H9 (cell line): ENCODE measurements at regions not wholly inside any gene's neighbourhood (a gene's known extent, or its start where the extent isn't known, plus 50 kb on each side); places are given as distances from the start of the nearest gene placed in this dataset.

Experiments
- DNase-seq: peaks from one replicate; pipeline ENCODE4 v3.0.0-alpha.2; 2017
- H2AFZ ChIP-seq: one replicate; pipeline ENCODE4 v1.6.1; 2013; ENCODE audit warnings: mild to moderate bottlenecking, low read length, control low read depth, moderate library complexity
- H2AK5ac ChIP-seq: 2 replicates; pipeline ENCODE4 v1.6.1; 2013; ENCODE audit warnings: low read length, control low read depth, mixed read lengths; ENCODE audit not compliant: insufficient read length
- H2BK120ac ChIP-seq: one replicate; pipeline ENCODE4 v1.6.1; 2013; ENCODE audit warnings: low read depth, mild to moderate bottlenecking, low read length, control low read depth, inconsistent platforms; ENCODE audit not compliant: poor library complexity, severe bottlenecking
- H2BK12ac ChIP-seq: 2 replicates; pipeline ENCODE4 v1.6.1; 2013; ENCODE audit warnings: low read length, control low read depth, mixed read lengths, low read depth; ENCODE audit not compliant: insufficient read length
- H2BK15ac ChIP-seq: 2 replicates; pipeline ENCODE4 v1.6.1; 2013; ENCODE audit warnings: low read depth, low read length, control low read depth
- H2BK20ac ChIP-seq: one replicate; pipeline ENCODE4 v1.6.1; 2013; ENCODE audit warnings: low read depth, mild to moderate bottlenecking, low read length, control low read depth, inconsistent platforms; ENCODE audit not compliant: poor library complexity, severe bottlenecking
- H2BK5ac ChIP-seq: 2 replicates; pipeline ENCODE4 v1.6.1; 2013; ENCODE audit warnings: low read length, control low read depth, mixed read lengths; ENCODE audit not compliant: insufficient read length
- H3K14ac ChIP-seq: 2 replicates; pipeline ENCODE4 v1.6.1; 2013; ENCODE audit warnings: low read length, control low read depth; ENCODE audit not compliant: insufficient read depth
- H3K18ac ChIP-seq: 2 replicates; pipeline ENCODE4 v1.6.1; 2013; ENCODE audit warnings: low read depth, mild to moderate bottlenecking, mixed read lengths, low read length, control low read depth; ENCODE audit not compliant: insufficient read length
- H3K23ac ChIP-seq: 2 replicates; pipeline ENCODE4 v1.6.1; 2013; ENCODE audit warnings: low read length, control low read depth, mixed read lengths, low read depth; ENCODE audit not compliant: insufficient read length
- H3K23me2 ChIP-seq: 2 replicates; pipeline ENCODE4 v1.6.1; 2013; ENCODE audit warnings: low read depth, mild to moderate bottlenecking, mixed read lengths, low read length, control low read depth; ENCODE audit not compliant: insufficient read length, poor library complexity, severe bottlenecking
- H3K27ac ChIP-seq: 2 replicates; pipeline ENCODE4 v1.5.1; 2013; ENCODE audit warnings: low read length, control low read depth, mixed read lengths, low read depth; ENCODE audit not compliant: insufficient read length
- H3K27me3 ChIP-seq: 2 replicates; pipeline ENCODE4 v1.6.1; 2013; ENCODE audit warnings: low read length, control low read depth, inconsistent platforms; ENCODE audit not compliant: insufficient read depth
- H3K4ac ChIP-seq: 2 replicates; pipeline ENCODE4 v1.6.1; 2013; ENCODE audit warnings: low read depth, mild to moderate bottlenecking, control low read depth, inconsistent platforms, low read length, moderate library complexity
- H3K4me1 ChIP-seq: 2 replicates; pipeline ENCODE4 v1.6.1; 2013; ENCODE audit warnings: low read length, control low read depth, inconsistent platforms; ENCODE audit not compliant: insufficient read depth
- H3K4me2 ChIP-seq: 2 replicates; pipeline ENCODE4 v1.6.1; 2013; ENCODE audit warnings: low read length, control low read depth, mixed read lengths; ENCODE audit not compliant: insufficient read length, insufficient read depth
- H3K56ac ChIP-seq: 2 replicates; pipeline ENCODE4 v1.6.1; 2013; ENCODE audit warnings: low read depth, mild to moderate bottlenecking, mixed read lengths, low read length, control low read depth; ENCODE audit not compliant: insufficient read length
- H3K79me1 ChIP-seq: 2 replicates; pipeline ENCODE4 v1.6.1; 2013; ENCODE audit warnings: low read depth, mild to moderate bottlenecking, moderate library complexity, low read length, control low read depth, inconsistent platforms; ENCODE audit not compliant: insufficient read depth, poor library complexity, severe bottlenecking
- H3K79me2 ChIP-seq: 2 replicates; pipeline ENCODE4 v1.6.1; 2013; ENCODE audit warnings: low read length, control low read depth, inconsistent platforms; ENCODE audit not compliant: insufficient read depth
- H3K9ac ChIP-seq: 2 replicates; pipeline ENCODE4 v1.6.1; 2013; ENCODE audit warnings: low read length, control low read depth, mixed read lengths; ENCODE audit not compliant: insufficient read length; ENCODE audit errors: extremely low read depth
- H3K9me3 ChIP-seq: one replicate; pipeline ENCODE4 v1.6.1; 2013; ENCODE audit warnings: low read depth, low read length, inconsistent platforms; ENCODE audit not compliant: control insufficient read depth
- H3T11ph ChIP-seq: one replicate; pipeline ENCODE4 v1.6.1; 2013; ENCODE audit warnings: mild to moderate bottlenecking, low read length, control low read depth, inconsistent platforms
- H4K20me1 ChIP-seq: one replicate; pipeline ENCODE4 v1.6.1; 2013; ENCODE audit not compliant: control insufficient read depth, insufficient read length, insufficient read depth
- H4K5ac ChIP-seq: 2 replicates; pipeline ENCODE4 v1.6.1; 2013; ENCODE audit warnings: low read depth, mild to moderate bottlenecking, mixed read lengths, low read length, control low read depth; ENCODE audit not compliant: insufficient read length
- H4K8ac ChIP-seq: replicated peaks from 2 replicates; pipeline ENCODE4 v1.6.1; 2013; ENCODE audit warnings: low read length, control low read depth, mixed read lengths, low read depth; ENCODE audit not compliant: insufficient read length
- H4K91ac ChIP-seq: 2 replicates; pipeline ENCODE4 v1.6.1; 2013; ENCODE audit warnings: low read depth, mild to moderate bottlenecking, moderate library complexity, mixed read lengths, low read length, control low read depth; ENCODE audit not compliant: insufficient read length
- H3K27ac Mint-ChIP-seq, 3 experiments: 2 replicates in 2 of 3; 3 replicates in 1 of 3; pipeline ENCODE4 v1.8.0; 2020 to 2021; ENCODE audit warnings: mixed read lengths in 3 of 3, mild to moderate bottlenecking in 1 of 3, moderate library complexity in 1 of 3
- H3K27me3 Mint-ChIP-seq: 2 replicates; pipeline ENCODE4 v1.8.0; 2021; ENCODE audit warnings: low read depth, mild to moderate bottlenecking, moderate library complexity, mixed read lengths
- H3K36me3 Mint-ChIP-seq, 3 experiments: 2 replicates in 2 of 3; 3 replicates in 1 of 3; pipeline ENCODE4 v1.8.0; 2020 to 2021; ENCODE audit warnings: low read depth in 3 of 3, mixed read lengths in 3 of 3; ENCODE audit not compliant: insufficient read depth in 1 of 3
- H3K4me1 Mint-ChIP-seq, 2 experiments: 2 replicates each; pipeline ENCODE4 v1.8.0; 2020; ENCODE audit warnings: mixed read lengths in 2 of 2
- H3K4me3 Mint-ChIP-seq, 2 experiments: 2 replicates in 1 of 2; 3 replicates in 1 of 2; pipeline ENCODE4 v1.8.0; 2020 to 2021; ENCODE audit warnings: mild to moderate bottlenecking in 2 of 2, mixed read lengths in 2 of 2, moderate library complexity in 1 of 2
- H3K9me3 Mint-ChIP-seq, 2 experiments: 2 replicates in 1 of 2; 3 replicates in 1 of 2; pipeline ENCODE4 v1.8.0; 2020; ENCODE audit warnings: mild to moderate bottlenecking in 2 of 2, mixed read lengths in 2 of 2, moderate library complexity in 1 of 2
- WGBS: extraction: QIAGEN DNeasy Blood & Tissue Kit; methylation state at CpG from one replicate; pipeline ENCODE4 v1.1.7; 2013; ENCODE audit warnings: missing lambda C conversion rate, low lambda C conversion rate, mixed read lengths; ENCODE audit not compliant: insufficient read length; ENCODE audit errors: extremely low coverage; 5-methylcytosine and 5-hydroxymethylcytosine counted together
- TF ChIP-seq, protein P1 (sequence below): fragments of 200-600 bp; sonication (generic); conservative IDR thresholded peaks from 3 replicates; pipeline ENCODE4 v1.8.0; 2021; ENCODE audit warnings: antibody characterized with exemption, mild to moderate bottlenecking

DNA sequence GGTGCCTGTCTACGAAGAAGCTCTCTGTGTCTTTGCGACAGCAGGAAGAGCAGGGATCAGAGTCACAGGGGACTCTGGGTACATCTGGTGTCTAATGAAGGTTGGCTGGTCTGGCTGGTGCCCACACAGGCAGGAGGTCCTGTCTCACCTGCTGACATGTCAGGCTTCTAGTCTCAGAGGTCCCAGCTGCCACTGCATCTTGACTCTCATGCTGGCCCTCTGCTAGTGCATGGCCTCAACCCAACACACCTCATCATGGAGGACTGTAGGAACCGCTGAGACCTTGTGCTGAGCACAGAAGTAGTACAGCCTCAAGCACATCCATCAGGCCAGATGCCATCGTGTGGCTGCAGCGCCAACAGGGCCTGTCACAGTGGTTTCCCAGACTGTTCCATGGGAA is 206.1 kb upstream of the NR2F2 start:
- Histone ChIP-seq H3K4me2 (no peak overlapping the region), H3K23ac (no peak overlapping the region), H3K14ac (no peak overlapping the region), H4K91ac (no peak overlapping the region), H4K8ac (no peak overlapping the region), H2AK5ac (no peak overlapping the region), H3K79me2 (no peaks in the 10 kb centered on the region), H3K79me1 (no peaks in the 10 kb centered on the region), H3K18ac (no peak overlapping the region), H3K23me2 (no peaks in the 10 kb centered on the region), H3K9me3 (no peaks in the 10 kb centered on the region), H2BK20ac (no peak overlapping the region), H3K4me1 (no peaks in the 10 kb centered on the region), H3K9ac (no peak overlapping the region), H4K5ac (no peak overlapping the region), H3K27ac (no peak overlapping the region), H3T11ph (no peak overlapping the region), H3K27me3 (no peaks in the 10 kb centered on the region), H4K20me1 (no peaks in the 10 kb centered on the region), H2BK15ac (no peak overlapping the region), H2BK12ac (no peak overlapping the region), H3K4ac (no peak overlapping the region), H2BK120ac (no peak overlapping the region), H3K56ac (no peak overlapping the region), H2BK5ac (no peak overlapping the region), H2AFZ (no peak overlapping the region)
- no peak for DNase-seq
- no peaks in the 10 kb centered on the region for H3K9me3 Mint-ChIP-seq
- H3K27ac Mint-ChIP-seq: no peak overlapping the region
- WGBS: no CpG with 5 or more reads among the region's 5 CpGs
- H3K27me3 Mint-ChIP-seq: peaks cover 15% of the 10 kb centered on the region
- TF ChIP-seq, protein P1, sequence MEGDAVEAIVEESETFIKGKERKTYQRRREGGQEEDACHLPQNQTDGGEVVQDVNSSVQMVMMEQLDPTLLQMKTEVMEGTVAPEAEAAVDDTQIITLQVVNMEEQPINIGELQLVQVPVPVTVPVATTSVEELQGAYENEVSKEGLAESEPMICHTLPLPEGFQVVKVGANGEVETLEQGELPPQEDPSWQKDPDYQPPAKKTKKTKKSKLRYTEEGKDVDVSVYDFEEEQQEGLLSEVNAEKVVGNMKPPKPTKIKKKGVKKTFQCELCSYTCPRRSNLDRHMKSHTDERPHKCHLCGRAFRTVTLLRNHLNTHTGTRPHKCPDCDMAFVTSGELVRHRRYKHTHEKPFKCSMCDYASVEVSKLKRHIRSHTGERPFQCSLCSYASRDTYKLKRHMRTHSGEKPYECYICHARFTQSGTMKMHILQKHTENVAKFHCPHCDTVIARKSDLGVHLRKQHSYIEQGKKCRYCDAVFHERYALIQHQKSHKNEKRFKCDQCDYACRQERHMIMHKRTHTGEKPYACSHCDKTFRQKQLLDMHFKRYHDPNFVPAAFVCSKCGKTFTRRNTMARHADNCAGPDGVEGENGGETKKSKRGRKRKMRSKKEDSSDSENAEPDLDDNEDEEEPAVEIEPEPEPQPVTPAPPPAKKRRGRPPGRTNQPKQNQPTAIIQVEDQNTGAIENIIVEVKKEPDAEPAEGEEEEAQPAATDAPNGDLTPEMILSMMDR: no peak
- peaks cover 5 to 6% of the 10 kb centered on the region in 2 experiments for H3K4me1 Mint-ChIP-seq
- H3K36me3 Mint-ChIP-seq: no peaks in the 10 kb centered on the region; a peak in 1 of 7 replicates
- H3K4me3 Mint-ChIP-seq: no peak overlapping the region
